ENCODE measurements at regions not wholly inside any gene's neighbourhood (a gene's known extent, or its start where the extent isn't known, plus 50 kb on each side); places are given as distances from the start of the nearest gene placed in this dataset.

DNA sequence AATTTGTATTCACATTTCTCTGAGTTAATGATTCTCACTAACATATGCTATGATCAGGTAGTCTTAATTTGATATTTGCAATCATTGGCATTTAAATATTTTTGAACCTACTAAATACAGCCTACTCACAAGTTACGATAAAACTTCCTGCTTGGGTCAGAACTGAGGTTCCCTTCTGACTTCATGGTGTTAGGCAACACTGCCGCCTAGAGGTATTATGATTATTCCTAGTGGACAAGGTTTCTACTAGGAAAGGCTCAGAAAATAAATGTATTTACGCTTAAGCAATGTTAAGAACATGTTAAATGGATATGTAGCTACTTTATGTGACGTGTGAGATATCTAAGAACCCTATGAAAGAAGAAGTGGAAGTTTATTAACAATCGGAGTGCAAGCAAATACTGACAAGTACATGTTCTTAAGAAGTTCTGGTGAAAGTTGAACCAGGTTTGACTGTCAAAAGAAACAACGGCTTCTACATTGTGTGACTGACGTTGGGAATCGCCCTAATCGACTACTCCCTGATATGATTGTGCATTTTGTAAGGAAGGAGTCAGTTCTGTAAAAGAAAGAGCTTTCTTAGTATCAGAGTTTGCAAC is 1395.8 kb downstream of the SLITRK5 start:
- TF ChIP-seq, protein P1, sequence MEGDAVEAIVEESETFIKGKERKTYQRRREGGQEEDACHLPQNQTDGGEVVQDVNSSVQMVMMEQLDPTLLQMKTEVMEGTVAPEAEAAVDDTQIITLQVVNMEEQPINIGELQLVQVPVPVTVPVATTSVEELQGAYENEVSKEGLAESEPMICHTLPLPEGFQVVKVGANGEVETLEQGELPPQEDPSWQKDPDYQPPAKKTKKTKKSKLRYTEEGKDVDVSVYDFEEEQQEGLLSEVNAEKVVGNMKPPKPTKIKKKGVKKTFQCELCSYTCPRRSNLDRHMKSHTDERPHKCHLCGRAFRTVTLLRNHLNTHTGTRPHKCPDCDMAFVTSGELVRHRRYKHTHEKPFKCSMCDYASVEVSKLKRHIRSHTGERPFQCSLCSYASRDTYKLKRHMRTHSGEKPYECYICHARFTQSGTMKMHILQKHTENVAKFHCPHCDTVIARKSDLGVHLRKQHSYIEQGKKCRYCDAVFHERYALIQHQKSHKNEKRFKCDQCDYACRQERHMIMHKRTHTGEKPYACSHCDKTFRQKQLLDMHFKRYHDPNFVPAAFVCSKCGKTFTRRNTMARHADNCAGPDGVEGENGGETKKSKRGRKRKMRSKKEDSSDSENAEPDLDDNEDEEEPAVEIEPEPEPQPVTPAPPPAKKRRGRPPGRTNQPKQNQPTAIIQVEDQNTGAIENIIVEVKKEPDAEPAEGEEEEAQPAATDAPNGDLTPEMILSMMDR (conservative IDR thresholded peaks at IDR 0.05; ENCODE audit: low read depth, low read length): peak; percentile 72
- no peak for TF ChIP-seq EZH2phosphoT487 (IDR thresholded peaks at IDR 0.05; ENCODE audit: borderline replicate concordance, low read length)
